Stimulated activated CD8-positive, alpha-beta memory T cell treated with anti-CD3 and anti-CD28 coated beads, Interleukin-4, amount 100 ng/mL, for 1 hour (primary cell): ENCODE measurements at regions not wholly inside any gene's neighbourhood (a gene's known extent, or its start where the extent isn't known, plus 50 kb on each side); places are given as distances from the start of the nearest gene placed in this dataset.

Source experiments
- DNase-seq, 2 donors: peaks; one replicate each; pipeline ENCODE4 v3.0.0-alpha.2; 2020; ENCODE audit warnings: low read depth in 2 of 2, low spot score in 1 of 2

- DNase-seq, result no peak
These were observed 87.9 kb upstream of the MAMDC2 start for GRCh38 chr9:69955536-69956355.

- DNase-seq, result no peak
These were observed 81.8 kb upstream of the MAMDC2 start for GRCh38 chr9:69961843-69962242.

GRCh38 chr9:69963803-69964202, 79.8 kb upstream of the MAMDC2 start:
- DNase-seq, result no peak

GRCh38 chr9:69964446-69964845, 79.2 kb upstream of the MAMDC2 start:
- DNase-seq, result no peak

GRCh38 chr9:69965416-69966145, 78.1 kb upstream of the MAMDC2 start:
- no peak for DNase-seq

- DNase-seq, result no peak
These were observed 76.3 kb upstream of the MAMDC2 start for GRCh38 chr9:69967344-69967743.

GRCh38 chr9:69970001-69970533, 73.6 kb upstream of the MAMDC2 start:
- no peak for DNase-seq

GRCh38 chr9:69971643-69972449, 71.8 kb upstream of the MAMDC2 start:
- DNase-seq, result peak in 1 of 2 donors; percentile 15

GRCh38 chr9:69975681-69976080, 68.0 kb upstream of the MAMDC2 start:
- DNase-seq, result no peak

- no peak for DNase-seq
These were observed 67.5 kb upstream of the MAMDC2 start for GRCh38 chr9:69976152-69976551.

GRCh38 chr9:69980041-69980440, 63.6 kb upstream of the MAMDC2 start:
- DNase-seq, result no peak

- DNase-seq, result no peak
These were observed 63.1 kb upstream of the MAMDC2 start for GRCh38 chr9:69980591-69980990.

- DNase-seq, result no peak
These were observed 61.8 kb upstream of the MAMDC2 start for GRCh38 chr9:69981686-69982445.

- DNase-seq, result no peak
These were observed 58.8 kb upstream of the MAMDC2 start for GRCh38 chr9:69984831-69985230.

- DNase-seq, result no peak
These were observed 57.7 kb upstream of the MAMDC2 start for GRCh38 chr9:69985971-69986370.

- DNase-seq, result no peak
These were observed 56.7 kb upstream of the MAMDC2 start for GRCh38 chr9:69986970-69987369.

GRCh38 chr9:69987457-69987856, 56.2 kb upstream of the MAMDC2 start:
- DNase-seq, result no peak

GRCh38 chr9:69993110-69993509, 50.5 kb upstream of the MAMDC2 start:
- DNase-seq, result no peak
